ENCODE measurements at regions not wholly inside any gene's neighbourhood (a gene's known extent, or its start where the extent isn't known, plus 50 kb on each side); places are given as distances from the start of the nearest gene placed in this dataset.

DNA sequence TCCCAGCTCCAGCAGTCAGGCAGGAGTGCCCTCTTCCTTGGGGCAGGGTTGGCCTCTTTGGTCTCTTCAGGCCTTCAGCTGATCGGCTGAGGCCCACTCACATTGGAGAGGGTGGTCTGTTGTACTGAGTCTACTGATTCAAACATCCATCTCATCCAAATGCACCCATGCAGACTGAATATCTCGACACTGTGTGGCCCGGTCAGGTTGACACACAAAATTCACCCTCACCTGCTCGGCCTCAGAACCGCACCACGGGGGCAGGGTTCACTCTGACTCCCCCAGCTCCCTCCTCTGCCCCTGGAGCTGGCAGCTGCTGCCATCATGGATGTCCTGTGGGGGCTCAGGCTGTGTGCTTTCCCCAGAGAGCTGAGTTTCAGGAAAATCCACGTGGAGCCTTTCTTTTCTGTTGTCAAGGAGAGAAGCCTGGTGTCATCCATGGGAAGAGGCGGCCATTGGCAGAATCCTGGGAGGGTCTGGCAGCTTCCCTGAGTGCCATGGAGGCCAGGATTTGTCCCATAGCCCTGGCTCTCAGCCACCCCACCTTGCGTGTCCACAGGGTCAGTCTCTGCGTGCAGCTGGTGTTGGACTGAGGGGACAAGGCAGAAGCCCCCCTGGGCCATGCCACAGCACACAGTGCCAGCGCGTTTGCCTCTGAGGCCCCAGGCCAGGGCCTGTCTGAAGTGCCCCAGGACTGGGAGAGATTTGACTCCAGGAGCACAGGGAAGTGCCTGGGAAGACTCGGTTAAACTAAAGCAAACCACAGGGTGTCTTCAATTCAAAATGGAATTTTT, 114.1 kb downstream of the ERMARD start:
- H3K4me1 ChIP-seq: no peaks in the 10 kb centered on the region
- no peaks in the 10 kb centered on the region for H3K27me3 ChIP-seq
- intact Hi-C loops (cut with DNase I): no loop called here
- no peak for DNase-seq (ENCODE audit: low spot score in 2 of 2)
- H3K36me3 ChIP-seq: no peaks in the 10 kb centered on the region
- no peak overlapping the region for H3K4me3 ChIP-seq
- TF ChIP-seq CTCF (IDR thresholded peaks at IDR 0.05): no peak
- H3K27ac ChIP-seq: no peak overlapping the region
- H3K9me3 ChIP-seq: no peaks in the 10 kb centered on the region

DNA sequence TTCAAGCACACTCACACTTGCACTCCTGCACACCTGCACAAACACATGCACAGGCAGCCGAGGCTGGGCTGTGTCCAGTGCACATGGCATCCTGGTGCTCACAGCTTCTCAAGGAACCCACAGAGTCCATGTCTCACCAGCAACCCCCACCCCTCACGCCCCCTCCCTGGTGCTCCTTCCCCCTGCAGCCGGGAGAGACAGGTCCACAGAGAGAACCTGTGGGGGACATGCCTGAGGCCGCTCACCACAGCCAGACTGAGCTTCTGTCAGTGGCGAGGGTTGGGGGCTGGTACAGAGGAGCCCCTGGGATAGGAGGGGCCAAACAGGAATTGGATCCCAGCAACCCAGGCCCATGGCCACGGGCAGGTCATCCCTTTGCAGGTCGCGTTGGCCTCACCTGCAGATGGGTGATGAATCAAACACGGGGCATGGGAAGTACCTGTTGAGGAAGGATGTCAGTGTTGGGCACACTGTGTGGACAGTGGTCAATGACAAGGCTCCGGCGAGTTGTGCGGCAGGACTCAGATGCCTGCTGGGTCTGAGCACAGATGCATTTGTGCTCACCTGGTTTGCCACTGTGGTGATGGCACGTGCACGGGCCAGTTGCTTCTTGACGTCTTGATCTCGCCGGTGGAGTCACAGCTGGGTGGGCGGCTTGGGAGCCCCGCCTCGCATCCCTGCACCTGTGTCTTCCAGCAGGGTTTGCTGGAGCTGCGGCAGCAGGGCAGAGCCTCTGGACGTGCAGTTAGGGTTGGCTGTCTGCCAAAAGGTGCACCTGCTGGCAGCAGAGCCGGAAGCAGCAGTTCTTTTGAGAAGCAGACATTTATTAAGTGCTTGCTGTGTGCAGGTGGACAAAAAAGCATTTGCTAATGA, 113.0 kb downstream of the ERMARD start:
- no peak for DNase-seq (ENCODE audit: low spot score in 2 of 2)
- Histone ChIP-seq H3K27me3 (no peaks in the 10 kb centered on the region), H3K36me3 (no peaks in the 10 kb centered on the region), H3K4me1 (no peaks in the 10 kb centered on the region), H3K9me3 (no peaks in the 10 kb centered on the region), H3K27ac (no peak overlapping the region), H3K4me3 (no peak overlapping the region)
- TF ChIP-seq CTCF (IDR thresholded peaks at IDR 0.05): no peak
- intact Hi-C loops (cut with DNase I): no loop called here

DNA sequence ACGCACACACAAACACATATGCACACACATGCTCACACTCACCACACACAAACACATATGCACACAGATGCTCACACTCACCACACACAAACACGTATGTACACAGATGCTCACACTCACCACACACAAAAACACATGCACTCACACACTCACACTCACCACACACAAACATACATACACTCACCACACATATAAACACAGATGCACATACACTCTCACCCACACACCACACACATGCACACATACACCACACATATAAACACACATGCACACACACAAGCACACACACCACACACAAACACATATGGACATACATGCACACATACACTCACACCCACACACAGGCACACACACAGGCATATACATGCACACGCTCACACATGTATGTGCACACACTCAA, 112.3 kb downstream of the ERMARD start:
- no peaks in the 10 kb centered on the region for H3K9me3 ChIP-seq
- intact Hi-C loops (cut with DNase I): no loop called here
- no peak for DNase-seq (ENCODE audit: low spot score in 2 of 2)
- no peak overlapping the region for H3K4me3 ChIP-seq
- H3K36me3 ChIP-seq: no peaks in the 10 kb centered on the region
- H3K4me1 ChIP-seq: no peaks in the 10 kb centered on the region
- TF ChIP-seq CTCF (IDR thresholded peaks at IDR 0.05): no peak
- H3K27ac ChIP-seq: no peak overlapping the region
- H3K27me3 ChIP-seq: no peaks in the 10 kb centered on the region

GRCh38 chr6:169862892-169863525, 111.6 kb downstream of the ERMARD start:
- H3K27ac ChIP-seq: no peak overlapping the region
- no peak for TF ChIP-seq CTCF (IDR thresholded peaks at IDR 0.05)
- no peak overlapping the region for H3K4me3 ChIP-seq
- peaks cover 0 to 4% of the 10 kb centered on the region in 2 donors for H3K9me3 ChIP-seq
- no peaks in the 10 kb centered on the region for H3K27me3 ChIP-seq
- no peaks in the 10 kb centered on the region for H3K4me1 ChIP-seq
- intact Hi-C loops (cut with DNase I): no loop called here
- H3K36me3 ChIP-seq: no peaks in the 10 kb centered on the region
- no peak for DNase-seq (ENCODE audit: low spot score in 2 of 2)

GRCh38 chr6:169862043-169862891, 110.8 kb downstream of the ERMARD start:
- TF ChIP-seq CTCF (IDR thresholded peaks at IDR 0.05): no peak
- no peaks in the 10 kb centered on the region for H3K4me1 ChIP-seq
- H3K36me3 ChIP-seq: no peaks in the 10 kb centered on the region
- DNase-seq (ENCODE audit: low spot score in 2 of 2): no peak
- no peak overlapping the region for H3K27ac ChIP-seq
- no peak overlapping the region for H3K4me3 ChIP-seq
- intact Hi-C loops (cut with DNase I): no loop called here
- H3K27me3 ChIP-seq: no peaks in the 10 kb centered on the region
- H3K9me3 ChIP-seq: peaks cover 0 to 4% of the 10 kb centered on the region in 2 donors
